ENCODE measurements at regions not wholly inside any gene's neighbourhood (a gene's known extent, or its start where the extent isn't known, plus 50 kb on each side); places are given as distances from the start of the nearest gene placed in this dataset.
"Not testable (repeated sequence)": the region's sequence is repeated elsewhere in the genome, so short reads cannot be mapped to it uniquely, and the experiment has no call there.

DNA sequence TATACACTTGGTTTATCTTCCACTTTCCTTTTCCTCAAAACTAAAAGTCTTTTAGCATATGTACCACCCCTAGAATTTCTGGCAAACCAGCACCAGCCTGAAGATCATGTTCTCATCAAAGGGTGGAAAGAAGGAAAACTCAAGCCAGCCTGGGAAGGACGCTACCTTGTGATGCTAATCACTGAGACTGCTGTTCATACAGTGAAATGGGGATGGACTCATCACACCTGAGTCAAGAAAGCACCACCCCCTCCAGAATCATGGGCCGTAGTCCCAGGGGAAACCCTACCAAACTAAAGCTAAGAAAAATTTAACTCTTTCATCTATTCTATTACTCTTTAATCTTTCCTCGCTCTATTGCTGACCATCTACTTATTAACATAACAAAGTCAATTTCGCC is 595.9 kb upstream of the AADAT start:
- H3K14ac ChIP-seq (ENCODE audit: insufficient read length); H3K18ac ChIP-seq (ENCODE audit: extremely low read depth, low read length); H3K56ac ChIP-seq (replicated peaks; ENCODE audit: insufficient read length, low read depth, low read length); H3K4me2 ChIP-seq (ENCODE audit: insufficient read depth in 1 of 2, low read depth in 2 of 2, low read length in 2 of 2); H2AK5ac ChIP-seq (ENCODE audit: low read depth, low read length); H3K9me3 ChIP-seq (ENCODE audit: insufficient read depth in 2 of 2, low read depth in 1 of 2, low read length in 1 of 2); H3K4ac ChIP-seq (replicated peaks; ENCODE audit: insufficient read length, low read depth, low read length); H4K5ac ChIP-seq (ENCODE audit: insufficient read length, low read depth, low read length); H2BK120ac ChIP-seq (replicated peaks; ENCODE audit: low read depth, low read length); H3K79me2 ChIP-seq (ENCODE audit: control insufficient read depth in 1 of 2, insufficient read depth in 2 of 2, low read length in 2 of 2); H4K91ac ChIP-seq (replicated peaks; ENCODE audit: insufficient read length, low read length); H2BK5ac ChIP-seq (ENCODE audit: low read depth, low read length); H3K23me2 ChIP-seq (ENCODE audit: low read depth, low read length); FAIRE-seq; DNase-seq (ENCODE audit: low read depth in 1 of 2, low spot score in 2 of 2); H3K9ac ChIP-seq (replicated peaks in 1 of 4; ENCODE audit: extremely low read depth in 1 of 4, low read depth in 3 of 4, low read length in 3 of 4); H4K20me1 ChIP-seq (replicated peaks in 1 of 2; ENCODE audit: control insufficient read depth in 1 of 2, insufficient read depth in 2 of 2, low read length in 2 of 2); H3K4me1 ChIP-seq (replicated peaks in 1 of 4; ENCODE audit: control insufficient read depth in 3 of 4, insufficient read depth in 4 of 4, low read length in 3 of 4); H2BK20ac ChIP-seq (ENCODE audit: low read length); H3K36me3 ChIP-seq (ENCODE audit: control insufficient read depth in 2 of 4, insufficient read depth in 4 of 4, low read length in 3 of 4); H2BK15ac ChIP-seq (ENCODE audit: low read length); H2AFZ ChIP-seq (ENCODE audit: low read length); POLR2A ChIA-PET (ENCODE audit: partially characterized antibody); H3K79me1 ChIP-seq (ENCODE audit: low read depth, low read length); H3K27me3 ChIP-seq (replicated peaks in 1 of 4; ENCODE audit: control insufficient read depth in 3 of 4, extremely low read depth in 1 of 4, insufficient read depth in 3 of 4, low read length in 3 of 4); H3K27ac ChIP-seq (ENCODE audit: low read depth, low read length); H3K4me3 ChIP-seq (ENCODE audit: extremely low read depth in 1 of 4, insufficient read depth in 2 of 4, low read depth in 3 of 4, low read length in 4 of 4); H2BK12ac ChIP-seq (ENCODE audit: low read depth, low read length); H4K8ac ChIP-seq (ENCODE audit: extremely low read depth, insufficient read depth, low read length); H3K23ac ChIP-seq (ENCODE audit: insufficient read length): not testable (repeated sequence)
- 76 to 100% methylated on average over 2 to 4 of the region's 4 CpGs for WGBS, 2 experiments (ENCODE audit: extremely low coverage in 1 of 2, insufficient coverage in 1 of 2, insufficient read length in 1 of 2, insufficient replicate concordance in 2 of 2, low coverage in 1 of 2, low lambda C conversion rate in 2 of 2, missing lambda C conversion rate in 1 of 2)
- CTCF ChIA-PET (ENCODE audit: partially characterized antibody): interaction anchor here (0.6 to 1.1 kb wide), 4 partner anchors 19 to 369 kb away, joined by 3 read pairs; no protein-coding TSS in a partner anchor
